ENCODE measurements at regions not wholly inside any gene's neighbourhood (a gene's known extent, or its start where the extent isn't known, plus 50 kb on each side); places are given as distances from the start of the nearest gene placed in this dataset.
"Not testable (repeated sequence)": the region's sequence is repeated elsewhere in the genome, so short reads cannot be mapped to it uniquely, and the experiment has no call there.

DNA sequence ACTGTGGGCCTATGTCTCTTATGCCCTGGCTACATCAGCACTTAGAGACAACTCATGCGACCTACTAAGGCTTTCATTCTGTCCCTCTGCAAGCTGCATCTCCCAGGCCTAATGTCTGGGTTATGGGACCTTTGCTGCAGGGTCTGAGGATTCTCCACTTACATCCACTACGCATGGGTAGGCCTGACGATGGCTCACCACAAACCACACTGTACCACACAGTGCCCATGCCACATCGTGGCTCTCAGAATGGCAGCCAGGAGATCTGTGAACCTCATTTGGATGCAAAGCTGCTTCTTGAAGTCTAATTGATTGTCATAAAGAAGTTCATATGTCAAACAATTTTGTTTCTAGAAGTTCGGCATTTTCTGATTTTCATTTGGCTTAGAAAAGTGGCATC is 84.6 kb upstream of the BEND4 start:
- H3K4me1 ChIP-seq: no peaks in the 10 kb centered on the region
- 84 to 89% (median 88%) methylated on average over 5 of the region's 5 CpGs for WGBS, 3 donors
- H3K4me3 ChIP-seq: no peak overlapping the region
- TF ChIP-seq, protein P1, sequence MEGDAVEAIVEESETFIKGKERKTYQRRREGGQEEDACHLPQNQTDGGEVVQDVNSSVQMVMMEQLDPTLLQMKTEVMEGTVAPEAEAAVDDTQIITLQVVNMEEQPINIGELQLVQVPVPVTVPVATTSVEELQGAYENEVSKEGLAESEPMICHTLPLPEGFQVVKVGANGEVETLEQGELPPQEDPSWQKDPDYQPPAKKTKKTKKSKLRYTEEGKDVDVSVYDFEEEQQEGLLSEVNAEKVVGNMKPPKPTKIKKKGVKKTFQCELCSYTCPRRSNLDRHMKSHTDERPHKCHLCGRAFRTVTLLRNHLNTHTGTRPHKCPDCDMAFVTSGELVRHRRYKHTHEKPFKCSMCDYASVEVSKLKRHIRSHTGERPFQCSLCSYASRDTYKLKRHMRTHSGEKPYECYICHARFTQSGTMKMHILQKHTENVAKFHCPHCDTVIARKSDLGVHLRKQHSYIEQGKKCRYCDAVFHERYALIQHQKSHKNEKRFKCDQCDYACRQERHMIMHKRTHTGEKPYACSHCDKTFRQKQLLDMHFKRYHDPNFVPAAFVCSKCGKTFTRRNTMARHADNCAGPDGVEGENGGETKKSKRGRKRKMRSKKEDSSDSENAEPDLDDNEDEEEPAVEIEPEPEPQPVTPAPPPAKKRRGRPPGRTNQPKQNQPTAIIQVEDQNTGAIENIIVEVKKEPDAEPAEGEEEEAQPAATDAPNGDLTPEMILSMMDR (IDR thresholded peaks at IDR 0.05): no peak
- DNase-seq (no peak), ATAC-seq (no peak)
- H3K36me3 ChIP-seq (ENCODE audit: insufficient read depth in 1 of 2, low read depth in 1 of 2): no peaks in the 10 kb centered on the region
- no peak overlapping the region for H3K27ac ChIP-seq
- intact Hi-C loops (cut with DNase I): no loop called here
- H3K9me3 ChIP-seq: no peaks in the 10 kb centered on the region
- H3K27me3 ChIP-seq (ENCODE audit: insufficient read depth in 3 of 3, low read length in 2 of 3): no peaks in the 10 kb centered on the region

DNA sequence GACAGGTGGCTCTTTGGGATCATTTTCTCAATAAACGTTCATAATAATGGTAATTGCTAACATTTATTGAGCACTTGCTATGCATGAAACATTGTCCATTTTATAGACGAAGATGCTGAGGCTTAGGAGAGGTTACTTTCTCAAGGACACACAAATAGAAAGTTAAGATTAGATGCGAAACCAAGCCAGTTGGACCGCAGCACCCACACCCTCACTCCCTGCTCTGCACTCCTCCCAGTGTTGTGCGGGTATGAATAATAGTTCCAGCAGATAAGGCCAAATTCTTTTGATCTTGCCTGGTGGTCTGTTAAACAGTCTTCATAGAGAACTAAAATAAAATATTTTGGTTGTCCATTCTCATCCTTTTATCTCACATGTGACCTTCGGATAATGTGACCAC is 85.0 kb upstream of the BEND4 start:
- H3K27ac ChIP-seq: no peak overlapping the region
- H3K9me3 ChIP-seq: no peaks in the 10 kb centered on the region
- H3K4me1 ChIP-seq: no peaks in the 10 kb centered on the region
- no peaks in the 10 kb centered on the region for H3K36me3 ChIP-seq (ENCODE audit: insufficient read depth in 1 of 2, low read depth in 1 of 2)
- ATAC-seq (no peak), DNase-seq (no peak)
- no peaks in the 10 kb centered on the region for H3K27me3 ChIP-seq (ENCODE audit: insufficient read depth in 3 of 3, low read length in 2 of 3)
- 75 to 84% (median 83%) methylated on average over 6 of the region's 6 CpGs for WGBS, 3 donors
- TF ChIP-seq, protein P1 (IDR thresholded peaks at IDR 0.05): no peak
- intact Hi-C loops (cut with DNase I): no loop called here
- H3K4me3 ChIP-seq: no peak overlapping the region

DNA sequence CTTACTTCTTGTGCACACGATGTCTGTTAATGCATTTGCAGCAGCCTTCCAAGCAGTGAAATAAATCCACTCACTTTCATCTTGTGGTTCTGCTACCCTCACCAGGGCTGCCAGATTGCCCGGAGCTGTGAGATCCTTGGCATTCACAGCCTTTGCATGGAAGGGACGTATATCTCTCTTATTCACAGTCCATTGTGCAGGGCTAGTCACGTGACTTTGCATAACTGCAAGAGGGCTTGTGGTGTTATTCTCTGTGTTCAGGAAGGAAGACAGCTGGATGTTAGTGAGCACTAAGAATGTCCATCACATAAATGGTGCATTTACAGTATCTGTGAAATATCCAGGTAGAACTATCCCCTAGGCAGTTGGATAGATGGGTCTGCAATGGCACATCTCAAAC is 96.5 kb upstream of the BEND4 start:
- ATAC-seq: no peak
- peaks cover 0 to 3% (median 0%) of the 10 kb centered on the region in 3 donors for H3K27me3 ChIP-seq (ENCODE audit: insufficient read depth in 3 of 3, low read length in 2 of 3)
- no peaks in the 10 kb centered on the region for H3K36me3 ChIP-seq (ENCODE audit: insufficient read depth in 1 of 2, low read depth in 1 of 2)
- no peak overlapping the region for H3K4me3 ChIP-seq
- DNase-seq: no peak
- H3K27ac ChIP-seq: no peak overlapping the region
- no peaks in the 10 kb centered on the region for H3K4me1 ChIP-seq
- TF ChIP-seq, protein P1 (IDR thresholded peaks at IDR 0.05): no peak
- WGBS, 3 donors: 53 to 64% (median 56%) methylated on average over 4 of the region's 4 CpGs
- H3K9me3 ChIP-seq: no peaks in the 10 kb centered on the region
- intact Hi-C loops (cut with DNase I): no loop called here

DNA sequence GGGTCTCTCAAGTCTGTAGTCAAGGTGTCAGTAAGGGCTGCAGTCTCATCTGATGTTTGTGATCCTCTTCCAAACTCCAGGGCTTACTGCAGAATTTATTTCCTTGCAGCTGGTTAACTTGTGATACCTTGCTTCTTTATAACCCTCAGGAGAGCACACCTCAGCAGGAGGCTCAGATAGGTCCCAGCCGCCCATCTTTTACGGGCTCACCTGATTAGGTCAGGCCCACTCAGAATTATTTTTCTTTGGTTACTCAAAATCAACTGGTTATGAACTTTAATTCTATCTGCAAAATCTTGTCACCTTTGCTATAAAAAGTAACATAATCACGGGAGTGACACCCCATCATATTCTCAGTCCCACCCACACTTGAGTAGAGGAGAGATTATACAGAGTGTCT is 99.9 kb upstream of the BEND4 start:
- WGBS, 3 donors: 81 to 85% (median 83%) methylated on average over 3 of the region's 3 CpGs
- no peak for DNase-seq
- peaks cover 0 to 6% (median 0%) of the 10 kb centered on the region in 3 donors for H3K27me3 ChIP-seq (ENCODE audit: insufficient read depth in 3 of 3, low read length in 2 of 3)
- TF ChIP-seq, protein P1 (IDR thresholded peaks at IDR 0.05): no peak
- no peaks in the 10 kb centered on the region for H3K4me1 ChIP-seq
- H3K27ac ChIP-seq: no peak overlapping the region
- intact Hi-C loops (cut with DNase I): no loop called here
- no peaks in the 10 kb centered on the region for H3K9me3 ChIP-seq
- ATAC-seq: no peak
- no peaks in the 10 kb centered on the region for H3K36me3 ChIP-seq (ENCODE audit: insufficient read depth in 1 of 2, low read depth in 1 of 2)
- H3K4me3 ChIP-seq: no peak overlapping the region

DNA sequence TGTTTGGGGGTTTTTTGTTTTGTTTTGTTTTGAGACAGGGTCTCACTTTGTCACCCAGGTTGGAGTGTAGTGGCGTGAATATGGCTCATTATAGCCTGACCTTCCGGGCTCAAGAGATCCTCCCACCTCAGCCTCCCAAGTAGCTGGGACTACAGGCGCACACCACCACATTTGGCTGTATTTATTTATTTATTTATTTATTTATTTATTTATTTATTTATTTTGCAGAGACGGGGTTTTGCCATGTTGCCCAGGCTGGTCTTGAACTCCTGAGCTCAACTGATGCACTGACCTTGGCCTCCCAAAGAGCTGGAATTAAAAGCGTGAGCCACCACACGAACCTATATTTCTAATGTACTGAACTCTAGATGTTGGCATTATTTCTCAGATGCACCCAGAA is 105.2 kb upstream of the BEND4 start:
- H3K4me3 ChIP-seq; H3K27me3 ChIP-seq (ENCODE audit: insufficient read depth in 3 of 3, low read length in 2 of 3); H3K4me1 ChIP-seq; H3K36me3 ChIP-seq (ENCODE audit: insufficient read depth in 1 of 2, low read depth in 1 of 2); H3K27ac ChIP-seq; ATAC-seq; DNase-seq; intact Hi-C loops (cut with DNase I); H3K9me3 ChIP-seq: not testable (repeated sequence)
- WGBS, 3 donors: 90 to 95% (median 93%) methylated on average over 6 of the region's 6 CpGs

All from psoas muscle (tissue), 7 donors.